Naive thymus-derived CD8-positive, alpha-beta T cell (primary cell): ENCODE measurements at regions not wholly inside any gene's neighbourhood (a gene's known extent, or its start where the extent isn't known, plus 50 kb on each side); places are given as distances from the start of the nearest gene placed in this dataset.

Experiments
- ATAC-seq, 2 donors: fragments of 150-1000 bp; cut with Tn5 transposase in 1 of 2; sonication (Bioruptor Pico), chemical (Tn5 transposase) in 1 of 2; 1 replicate in 1 of 2; 2 replicates in 1 of 2; pipeline ENCODE4 v1.10.0; 2021; ENCODE audit warnings: mild to moderate bottlenecking in 2 of 2, moderate library complexity in 2 of 2
- POLR2A ChIA-PET: fragments of 350-600 bp; sonication (Branson Sonifier 250); formaldehyde crosslinking; loops from one replicate; lab custom pipeline; 2021; ENCODE audit warnings: antibody characterized with exemption; lab: Charles Lee
- DNase-seq, 10 donors: peaks; one replicate each; pipeline versions ENCODE4 v3.0.0 to v3.0.0-alpha.2; 2020 to 2022
- H3K27ac Mint-ChIP-seq, 10 donors: one replicate each; pipeline ENCODE4 v1.8.0; 2020 to 2022; ENCODE audit warnings: mild to moderate bottlenecking in 10 of 10, mixed read lengths in 10 of 10, moderate library complexity in 4 of 10, inconsistent platforms in 1 of 10
- H3K27me3 Mint-ChIP-seq, 5 donors: one replicate each; pipeline ENCODE4 v1.8.0; 2021 to 2022; ENCODE audit warnings: mixed read lengths in 5 of 5
- H3K36me3 Mint-ChIP-seq, 3 donors: one replicate each; pipeline ENCODE4 v1.8.0; 2020 to 2022; ENCODE audit warnings: mixed read lengths in 3 of 3, mild to moderate bottlenecking in 2 of 3, inconsistent platforms in 1 of 3
- H3K4me1 Mint-ChIP-seq, 4 donors: one replicate each; pipeline ENCODE4 v1.8.0; 2021 to 2022; ENCODE audit warnings: mixed read lengths in 4 of 4
- H3K4me3 Mint-ChIP-seq, 10 donors: one replicate each; pipeline ENCODE4 v1.8.0; 2020 to 2022; ENCODE audit warnings: mild to moderate bottlenecking in 10 of 10, mixed read lengths in 10 of 10, moderate library complexity in 6 of 10, inconsistent platforms in 1 of 10
- H3K9me3 Mint-ChIP-seq, 9 donors: one replicate each; pipeline ENCODE4 v1.8.0; 2020 to 2022; ENCODE audit warnings: mixed read lengths in 9 of 9, mild to moderate bottlenecking in 3 of 9, inconsistent platforms in 1 of 9, moderate library complexity in 1 of 9

DNA sequence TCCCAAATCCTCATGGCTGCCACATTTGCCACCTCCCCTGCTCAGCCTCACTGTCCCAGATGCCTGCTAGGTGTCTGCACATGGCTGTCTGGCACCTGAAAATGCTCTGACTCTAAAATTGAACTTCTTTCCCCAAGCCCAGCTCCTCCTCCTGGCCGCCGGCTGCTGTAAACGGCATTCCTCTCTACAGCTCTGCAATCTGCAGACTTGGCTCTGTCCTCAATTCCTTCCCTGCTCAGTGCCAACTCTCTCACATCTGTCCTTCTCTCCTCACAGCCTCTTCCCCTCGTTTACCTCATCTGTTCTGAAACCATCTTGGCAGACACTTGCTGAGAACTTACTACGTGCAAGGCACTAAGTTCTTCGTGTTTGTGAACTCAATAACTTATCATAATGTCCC lies 169.4 kb upstream of the SYT13 start:
- Mint-ChIP-seq H3K36me3 (no peaks in the 10 kb centered on the region), H3K4me1 (no peaks in the 10 kb centered on the region), H3K4me3 (no peak overlapping the region), H3K9me3 (peaks cover 0 to 4% (median 0%) of the 10 kb centered on the region in 9 donors), H3K27ac (no peak overlapping the region), H3K27me3 (peaks cover 5 to 24% (median 12%) of the 10 kb centered on the region in 5 donors)
- ATAC-seq = no peak
- POLR2A ChIA-PET = no interaction called here
- DNase-seq = no peak

- H3K27ac Mint-ChIP-seq = peak overlapping the region in 1 of 10 donors; percentile 54
These were observed 168.8 kb upstream of the SYT13 start for GRCh38 chr11:45454917-45455401.

GRCh38 chr11:45453721-45454120 lies 167.6 kb upstream of the SYT13 start:
- Mint-ChIP-seq H3K27ac (no peak overlapping the region), H3K27me3 (peaks cover 5 to 24% (median 12%) of the 10 kb centered on the region in 5 donors), H3K36me3 (no peaks in the 10 kb centered on the region), H3K9me3 (peaks cover 0 to 4% (median 0%) of the 10 kb centered on the region in 9 donors), H3K4me3 (no peak overlapping the region), H3K4me1 (no peaks in the 10 kb centered on the region)
- ATAC-seq = no peak
- POLR2A ChIA-PET = no interaction called here
- DNase-seq = no peak

More at GRCh38 chr11:45454917-45455401, 168.8 kb upstream of the SYT13 start:
- POLR2A ChIA-PET = interaction anchor here (0.7 kb wide), 1 partner anchor 27 kb away, joined by 4 read pairs; no protein-coding TSS in a partner anchor
- Mint-ChIP-seq H3K4me1 (no peaks in the 10 kb centered on the region), H3K9me3 (peaks cover 0 to 4% (median 0%) of the 10 kb centered on the region in 9 donors), H3K27me3 (peaks cover 5 to 24% (median 12%) of the 10 kb centered on the region in 5 donors), H3K4me3 (no peak overlapping the region), H3K36me3 (no peaks in the 10 kb centered on the region)
- DNase-seq (no peak), ATAC-seq (no peak)

DNA sequence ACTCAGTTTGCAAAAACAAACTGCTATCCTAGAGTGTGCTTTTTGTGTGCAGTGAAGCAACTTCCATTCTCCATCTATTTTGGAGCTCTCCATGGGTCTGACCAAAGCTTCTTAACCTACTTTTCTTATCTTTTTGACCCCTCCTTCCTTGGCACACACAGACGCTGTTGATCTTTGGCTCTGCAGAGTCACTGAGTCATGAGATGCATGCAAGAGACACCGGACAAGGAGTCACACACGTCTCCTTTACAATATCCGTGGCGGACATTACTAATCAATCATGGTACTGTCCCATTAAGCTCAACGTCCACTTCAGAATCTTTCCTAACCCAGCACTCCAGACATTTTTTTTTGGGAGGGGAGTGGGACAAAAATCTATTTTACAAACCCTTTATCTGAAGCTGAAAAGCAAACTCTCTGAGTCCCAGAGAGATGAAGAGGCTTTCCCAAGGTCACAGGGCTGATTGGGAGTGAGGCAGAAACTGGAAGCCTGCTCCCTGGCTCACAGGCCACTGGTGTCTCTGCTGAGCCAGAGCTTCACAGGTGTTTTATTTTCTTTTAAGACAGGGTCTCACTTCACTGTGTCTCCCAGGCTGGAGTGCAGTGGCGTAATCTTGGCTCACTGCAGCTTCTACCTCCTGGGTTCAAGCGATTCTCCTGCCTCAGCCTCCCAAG lies 165.8 kb upstream of the SYT13 start:
- no peaks in the 10 kb centered on the region for H3K4me1 Mint-ChIP-seq
- H3K9me3 Mint-ChIP-seq = peaks cover 0 to 2% (median 0%) of the 10 kb centered on the region in 9 donors
- no peaks in the 10 kb centered on the region for H3K36me3 Mint-ChIP-seq
- no peak overlapping the region for H3K27ac Mint-ChIP-seq
- ATAC-seq (no peak), DNase-seq (no peak)
- POLR2A ChIA-PET = no interaction called here
- H3K4me3 Mint-ChIP-seq = no peak overlapping the region
- H3K27me3 Mint-ChIP-seq = peaks cover 3 to 14% (median 11%) of the 10 kb centered on the region in 5 donors

- DNase-seq = no peak
- POLR2A ChIA-PET = no interaction called here
- Mint-ChIP-seq H3K9me3 (peaks cover 0 to 2% (median 0%) of the 10 kb centered on the region in 9 donors), H3K27ac (no peak overlapping the region), H3K4me3 (no peak overlapping the region), H3K36me3 (no peaks in the 10 kb centered on the region), H3K4me1 (no peaks in the 10 kb centered on the region), H3K27me3 (peaks cover 1 to 17% (median 3%) of the 10 kb centered on the region in 5 donors)
- ATAC-seq = no peak
These were observed 164.0 kb upstream of the SYT13 start for GRCh38 chr11:45450189-45450588.

GRCh38 chr11:45449036-45449601 lies 163.0 kb upstream of the SYT13 start:
- POLR2A ChIA-PET = no interaction called here
- peaks cover 0 to 2% (median 0%) of the 10 kb centered on the region in 9 donors for H3K9me3 Mint-ChIP-seq
- H3K36me3 Mint-ChIP-seq = no peaks in the 10 kb centered on the region
- DNase-seq (no peak), ATAC-seq (no peak)
- H3K4me3 Mint-ChIP-seq = no peak overlapping the region
- no peak overlapping the region for H3K27ac Mint-ChIP-seq
- H3K4me1 Mint-ChIP-seq = no peaks in the 10 kb centered on the region
- H3K27me3 Mint-ChIP-seq = peaks cover 0 to 15% (median 3%) of the 10 kb centered on the region in 5 donors

GRCh38 chr11:45448561-45448960 lies 162.4 kb upstream of the SYT13 start:
- H3K9me3 Mint-ChIP-seq = peaks cover 0 to 2% (median 0%) of the 10 kb centered on the region in 9 donors
- H3K4me1 Mint-ChIP-seq = no peaks in the 10 kb centered on the region
- peaks cover 0 to 20% (median 6%) of the 10 kb centered on the region in 5 donors for H3K27me3 Mint-ChIP-seq
- DNase-seq (no peak), ATAC-seq (no peak)
- POLR2A ChIA-PET = no interaction called here
- H3K4me3 Mint-ChIP-seq = no peak overlapping the region
- H3K36me3 Mint-ChIP-seq = no peaks in the 10 kb centered on the region
- H3K27ac Mint-ChIP-seq = no peak overlapping the region

GRCh38 chr11:45446998-45447397 lies 160.9 kb upstream of the SYT13 start:
- Mint-ChIP-seq H3K9me3 (peaks cover 0 to 2% (median 0%) of the 10 kb centered on the region in 9 donors), H3K4me1 (no peaks in the 10 kb centered on the region), H3K27me3 (peaks cover 3 to 30% (median 7%) of the 10 kb centered on the region in 5 donors), H3K27ac (no peak overlapping the region), H3K36me3 (no peaks in the 10 kb centered on the region), H3K4me3 (no peak overlapping the region)
- POLR2A ChIA-PET = no interaction called here
- ATAC-seq (no peak), DNase-seq (no peak)

DNA sequence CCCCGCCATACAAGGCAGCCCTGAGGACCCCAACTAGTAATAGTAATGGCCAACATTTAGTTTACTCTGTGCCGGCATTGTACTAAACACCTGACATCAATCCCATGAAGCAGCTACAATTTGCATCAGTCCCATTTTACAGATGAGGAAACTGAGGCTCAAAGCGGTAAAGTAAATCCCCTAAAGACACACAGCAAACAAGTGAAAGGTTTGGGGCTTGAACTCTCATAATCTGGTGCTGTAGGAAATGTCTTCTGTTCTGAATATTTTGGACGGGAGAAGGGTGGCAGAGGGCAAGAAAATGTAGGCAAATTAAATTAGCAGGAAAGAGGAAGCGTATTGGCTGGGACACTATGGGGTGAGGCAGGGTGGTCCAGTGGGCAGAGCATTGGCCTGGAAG lies 160.3 kb upstream of the SYT13 start:
- no peak for ATAC-seq
- H3K4me1 Mint-ChIP-seq = no peaks in the 10 kb centered on the region
- no peak overlapping the region for H3K27ac Mint-ChIP-seq
- no peak overlapping the region for H3K4me3 Mint-ChIP-seq
- DNase-seq = no peak
- H3K36me3 Mint-ChIP-seq = no peaks in the 10 kb centered on the region
- POLR2A ChIA-PET = no interaction called here
- peaks cover 3 to 30% (median 7%) of the 10 kb centered on the region in 5 donors for H3K27me3 Mint-ChIP-seq
- peaks cover 0 to 2% (median 0%) of the 10 kb centered on the region in 9 donors for H3K9me3 Mint-ChIP-seq

DNA sequence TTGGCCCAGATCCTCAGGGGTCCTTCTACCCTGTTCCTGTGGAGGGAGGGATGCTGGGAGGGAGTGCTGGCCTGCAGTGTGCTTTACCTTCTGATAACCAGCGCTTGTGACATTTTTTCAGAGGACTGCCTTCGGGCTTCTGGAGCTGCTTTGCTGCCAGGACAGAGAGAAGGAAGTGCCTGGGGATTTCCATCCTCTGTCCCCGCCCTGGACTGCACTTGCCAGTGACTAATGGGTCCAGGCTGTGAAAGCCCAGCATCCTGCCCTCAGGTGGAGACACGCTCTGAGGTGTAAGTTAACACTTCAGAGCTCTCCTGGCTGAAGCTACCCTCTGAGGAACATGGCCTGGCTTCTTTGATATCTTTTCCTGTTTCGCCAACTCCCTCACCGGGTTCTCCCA lies 158.7 kb upstream of the SYT13 start:
- H3K27ac Mint-ChIP-seq = no peak overlapping the region
- H3K4me3 Mint-ChIP-seq = no peak overlapping the region
- H3K4me1 Mint-ChIP-seq = no peaks in the 10 kb centered on the region
- POLR2A ChIA-PET = no interaction called here
- H3K27me3 Mint-ChIP-seq = peaks cover 4 to 42% (median 7%) of the 10 kb centered on the region in 5 donors
- DNase-seq (no peak), ATAC-seq (no peak)
- H3K36me3 Mint-ChIP-seq = peaks cover 0 to 4% (median 0%) of the 10 kb centered on the region in 3 donors
- H3K9me3 Mint-ChIP-seq = peaks cover 0 to 15% (median 9%) of the 10 kb centered on the region in 9 donors

DNA sequence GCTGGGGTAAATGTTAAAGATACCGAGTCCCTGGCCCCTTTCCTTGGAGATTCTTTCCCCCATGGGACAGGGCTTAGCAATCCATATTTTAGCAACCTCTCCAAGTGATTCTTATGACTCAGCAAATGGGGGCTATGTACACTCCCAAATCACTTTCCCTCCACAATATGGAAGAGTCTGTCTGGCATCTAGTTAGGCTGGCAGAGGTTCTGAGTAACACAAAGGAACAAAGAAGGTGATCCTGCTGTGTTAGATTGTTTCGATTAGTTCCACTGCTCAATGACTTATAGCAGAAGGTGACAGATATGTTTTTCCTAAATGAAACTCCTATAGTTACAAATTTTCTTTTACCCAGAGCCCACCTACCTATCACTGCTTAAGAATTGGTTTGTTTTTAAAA lies 154.0 kb upstream of the SYT13 start:
- Mint-ChIP-seq H3K4me3 (no peak overlapping the region), H3K4me1 (no peaks in the 10 kb centered on the region), H3K27ac (no peak overlapping the region), H3K9me3 (peaks cover 4 to 25% (median 18%) of the 10 kb centered on the region in 9 donors), H3K36me3 (peaks cover 0 to 8% (median 2%) of the 10 kb centered on the region in 3 donors), H3K27me3 (peaks cover 5 to 37% (median 7%) of the 10 kb centered on the region in 5 donors)
- DNase-seq (no peak), ATAC-seq (no peak)
- POLR2A ChIA-PET = no interaction called here

DNA sequence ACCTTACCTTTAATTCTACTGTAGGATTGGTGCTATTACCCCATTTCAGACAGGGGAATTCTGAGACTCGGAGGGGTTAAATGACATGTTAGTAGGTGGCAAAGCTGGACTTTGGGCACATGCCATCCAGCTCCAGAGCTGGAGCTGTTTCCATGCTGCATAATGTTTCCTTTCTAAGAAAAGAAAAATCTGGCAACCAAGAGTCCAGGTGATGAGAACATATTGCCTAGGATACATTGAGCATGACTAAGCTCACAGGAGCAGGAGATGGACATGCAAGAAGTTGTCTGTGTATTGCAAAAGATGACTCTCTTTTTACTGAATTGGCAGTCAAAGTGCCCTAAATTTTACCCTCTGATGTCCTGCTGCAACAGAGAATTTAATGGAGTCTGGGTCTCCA lies 150.8 kb upstream of the SYT13 start:
- no peak for DNase-seq
- no peak overlapping the region for H3K4me3 Mint-ChIP-seq
- POLR2A ChIA-PET = no interaction called here
- peaks cover 6 to 23% (median 7%) of the 10 kb centered on the region in 5 donors for H3K27me3 Mint-ChIP-seq
- H3K36me3 Mint-ChIP-seq = peaks cover 0 to 8% (median 2%) of the 10 kb centered on the region in 3 donors
- ATAC-seq = no peak
- no peak overlapping the region for H3K27ac Mint-ChIP-seq
- no peaks in the 10 kb centered on the region for H3K4me1 Mint-ChIP-seq
- H3K9me3 Mint-ChIP-seq = peaks cover 4 to 25% (median 18%) of the 10 kb centered on the region in 9 donors

- Mint-ChIP-seq H3K27me3 (peaks cover 6 to 22% (median 10%) of the 10 kb centered on the region in 5 donors), H3K4me1 (no peaks in the 10 kb centered on the region), H3K36me3 (peaks cover 0 to 8% (median 2%) of the 10 kb centered on the region in 3 donors), H3K9me3 (peaks cover 4 to 24% (median 15%) of the 10 kb centered on the region in 9 donors), H3K4me3 (no peak overlapping the region), H3K27ac (no peak overlapping the region)
- DNase-seq (no peak), ATAC-seq (no peak)
- POLR2A ChIA-PET = no interaction called here
These were observed 150.0 kb upstream of the SYT13 start for GRCh38 chr11:45436118-45436517.
